ENCODE measurements at regions not wholly inside any gene's neighbourhood (a gene's known extent, or its start where the extent isn't known, plus 50 kb on each side); places are given as distances from the start of the nearest gene placed in this dataset.
"Not testable (repeated sequence)": the region's sequence is repeated elsewhere in the genome, so short reads cannot be mapped to it uniquely, and the experiment has no call there.

DNA sequence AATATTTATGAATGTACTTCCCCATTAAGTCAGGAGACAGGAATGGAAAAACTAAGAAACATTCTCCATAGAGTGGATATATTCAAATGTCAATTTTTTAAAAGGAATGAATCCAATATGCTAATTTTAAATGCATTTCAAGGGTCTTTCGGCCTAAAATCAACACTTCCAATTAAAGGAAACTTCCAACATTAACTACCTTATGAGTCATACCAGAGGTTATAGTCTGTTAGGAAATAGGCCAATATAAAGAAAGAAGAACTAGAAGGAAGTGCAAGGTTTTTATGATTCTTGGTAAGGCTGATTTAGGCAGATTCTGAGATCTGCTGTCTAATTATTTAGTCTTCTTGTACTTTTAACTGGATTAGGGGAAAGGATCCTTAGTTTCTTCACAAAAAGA is 260.1 kb upstream of the EDNRA start:
- no peaks in the 10 kb centered on the region for H3K9me3 ChIP-seq
- H3K27ac ChIP-seq: no peak overlapping the region
- TF ChIP-seq CTCF (IDR thresholded peaks at IDR 0.05): no peak
- intact Hi-C loops (cut with DNase I; ENCODE audit: low total_unique reads): no loop called here
- H3K4me3 ChIP-seq: no peak overlapping the region
- H3K36me3 ChIP-seq: no peaks in the 10 kb centered on the region
- no peaks in the 10 kb centered on the region for H3K27me3 ChIP-seq
- peaks cover 0 to 41% (median 4%) of the 10 kb centered on the region in 4 donors for H3K4me1 ChIP-seq
- DNase-seq: no peak

- Histone ChIP-seq H3K27me3 (no peaks in the 10 kb centered on the region), H3K4me1 (peaks cover 0 to 32% (median 4%) of the 10 kb centered on the region in 4 donors), H3K27ac (no peak overlapping the region), H3K4me3 (no peak overlapping the region), H3K36me3 (no peaks in the 10 kb centered on the region), H3K9me3 (no peaks in the 10 kb centered on the region)
- intact Hi-C loops (cut with DNase I; ENCODE audit: low total_unique reads): no loop called here
- DNase-seq: no peak
- no peak for TF ChIP-seq CTCF (IDR thresholded peaks at IDR 0.05)
These were observed 258.0 kb upstream of the EDNRA start for GRCh38 chr4:147222906-147223305.

DNA sequence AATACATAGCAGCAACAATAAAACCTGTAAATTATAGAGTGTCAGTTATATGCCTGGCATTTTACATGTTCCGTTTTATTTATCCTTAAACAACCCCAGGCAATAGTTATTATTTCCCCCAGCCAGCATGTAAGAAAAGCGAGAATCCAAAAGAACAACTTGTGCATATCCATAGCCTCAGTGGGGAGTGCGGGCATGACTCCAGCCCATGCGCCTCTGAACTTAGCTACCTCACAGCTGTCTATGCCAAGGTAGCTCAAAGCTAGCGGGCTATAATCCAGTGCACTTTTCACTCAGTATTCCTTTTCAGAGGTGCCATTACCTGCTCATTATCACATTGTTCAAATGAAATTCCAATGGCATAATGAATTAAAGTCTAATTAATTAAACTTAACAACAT is 257.3 kb upstream of the EDNRA start:
- Histone ChIP-seq H3K36me3 (no peaks in the 10 kb centered on the region), H3K9me3 (no peaks in the 10 kb centered on the region), H3K27me3 (no peaks in the 10 kb centered on the region), H3K4me3 (no peak overlapping the region), H3K27ac (no peak overlapping the region), H3K4me1 (peaks cover 0 to 29% (median 3%) of the 10 kb centered on the region in 4 donors)
- no peak for DNase-seq
- TF ChIP-seq CTCF (IDR thresholded peaks at IDR 0.05): no peak
- intact Hi-C loops (cut with DNase I; ENCODE audit: low total_unique reads): no loop called here

- no peak for DNase-seq
- Histone ChIP-seq H3K36me3 (no peaks in the 10 kb centered on the region), H3K27me3 (no peaks in the 10 kb centered on the region), H3K4me1 (no peaks in the 10 kb centered on the region), H3K4me3 (no peak overlapping the region), H3K9me3 (no peaks in the 10 kb centered on the region), H3K27ac (no peak overlapping the region)
- TF ChIP-seq CTCF (IDR thresholded peaks at IDR 0.05): no peak
- intact Hi-C loops (cut with DNase I; ENCODE audit: low total_unique reads): no loop called here
These were observed 244.1 kb upstream of the EDNRA start for GRCh38 chr4:147236806-147237205.

GRCh38 chr4:147244786-147245185 is 236.1 kb upstream of the EDNRA start:
- Histone ChIP-seq H3K27me3 (no peaks in the 10 kb centered on the region), H3K4me3 (no peak overlapping the region), H3K9me3 (no peaks in the 10 kb centered on the region), H3K36me3 (no peaks in the 10 kb centered on the region), H3K27ac (no peak overlapping the region), H3K4me1 (no peaks in the 10 kb centered on the region)
- intact Hi-C loops (cut with DNase I; ENCODE audit: low total_unique reads): no loop called here
- DNase-seq: no peak
- no peak for TF ChIP-seq CTCF (IDR thresholded peaks at IDR 0.05)

DNA sequence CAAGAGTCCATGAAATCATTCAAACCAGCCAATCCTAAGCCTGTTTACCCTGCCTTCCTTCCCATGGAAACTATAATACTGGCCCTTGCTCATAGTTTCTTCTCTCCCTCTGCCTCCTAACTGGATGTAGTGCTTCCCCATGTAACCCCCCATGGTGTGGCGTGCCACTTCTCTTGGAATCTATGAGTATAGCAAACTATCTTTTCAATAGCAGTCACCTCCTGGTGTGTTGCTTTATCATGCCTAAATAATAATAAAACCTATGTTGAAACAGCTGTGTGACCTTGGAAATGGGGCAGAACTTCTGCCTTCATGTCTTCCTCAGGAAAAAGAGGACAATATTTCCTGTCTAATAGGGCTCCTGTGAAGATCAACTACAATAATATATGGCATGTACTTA is 234.8 kb upstream of the EDNRA start:
- TF ChIP-seq CTCF (IDR thresholded peaks at IDR 0.05): no peak
- no peaks in the 10 kb centered on the region for H3K36me3 ChIP-seq
- H3K27me3 ChIP-seq: no peaks in the 10 kb centered on the region
- H3K27ac ChIP-seq: no peak overlapping the region
- no peak overlapping the region for H3K4me3 ChIP-seq
- no peak for DNase-seq
- H3K4me1 ChIP-seq: no peaks in the 10 kb centered on the region
- intact Hi-C loops (cut with DNase I; ENCODE audit: low total_unique reads): no loop called here
- H3K9me3 ChIP-seq: peaks cover 0 to 3% (median 0%) of the 10 kb centered on the region in 3 donors

DNA sequence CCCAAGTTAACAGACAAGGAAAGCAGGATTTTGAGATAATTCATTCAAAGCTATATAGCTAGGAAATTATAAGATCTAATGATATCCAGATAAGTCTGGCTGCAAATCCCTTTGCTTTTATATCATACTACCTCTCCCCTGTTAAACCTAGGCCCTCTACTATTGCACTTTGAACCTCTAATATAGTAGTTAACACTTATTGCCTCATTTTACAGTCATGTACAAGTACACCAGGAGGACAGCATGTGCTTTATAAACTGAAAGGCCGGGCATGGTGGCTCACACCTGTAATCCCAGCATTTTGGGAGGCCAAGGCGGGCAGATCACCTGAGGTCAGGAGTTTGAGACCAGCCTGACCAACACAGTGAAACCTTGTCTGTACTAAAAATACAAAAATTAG is 234.4 kb upstream of the EDNRA start:
- H3K4me1 ChIP-seq; H3K36me3 ChIP-seq; H3K9me3 ChIP-seq; intact Hi-C loops (cut with DNase I; ENCODE audit: low total_unique reads); H3K27ac ChIP-seq; H3K27me3 ChIP-seq; H3K4me3 ChIP-seq; DNase-seq: not testable (repeated sequence)

Measured in tibial artery (tissue), 4 donors.